ENCODE measurements at regions not wholly inside any gene's neighbourhood (a gene's known extent, or its start where the extent isn't known, plus 50 kb on each side); places are given as distances from the start of the nearest gene placed in this dataset.

GRCh38 chr10:4046030-4046429 lies 261.0 kb upstream of the KLF6 start:
- Histone ChIP-seq H3K27ac (ENCODE audit: low read depth, low read length) (no peak overlapping the region), H3K27me3 (ENCODE audit: low read length) (no peaks in the 10 kb centered on the region), H3K79me2 (ENCODE audit: insufficient read depth, low read length) (no peaks in the 10 kb centered on the region), H3K9ac (ENCODE audit: low read length) (no peak overlapping the region), H3F3A (ENCODE audit: insufficient read depth) (no peaks in the 10 kb centered on the region), H4K20me1 (ENCODE audit: low read depth, low read length) (no peaks in the 10 kb centered on the region), H3K9me2 (replicated peaks; ENCODE audit: insufficient read depth, low read length) (no peaks in the 10 kb centered on the region), H3K36me3 (ENCODE audit: low read length) (no peaks in the 10 kb centered on the region), H3K4me2 (ENCODE audit: low read depth, low read length, poor library complexity, severe bottlenecking) (no peak overlapping the region), H3K4me3 (ENCODE audit: insufficient read depth, low read length, poor library complexity, severe bottlenecking) (no peak overlapping the region), H2AFZ (ENCODE audit: low read depth, low read length, severe bottlenecking) (no peak overlapping the region), H3K9me3 (ENCODE audit: insufficient read depth, low read length) (no peaks in the 10 kb centered on the region; the same call in 1 of the 2 replicates)
- TF ChIP-seq CTCF (IDR thresholded peaks at IDR 0.05; ENCODE audit: insufficient read depth, low read length, poor library complexity, severe bottlenecking) (no peak), EZH2phosphoT487 (conservative IDR thresholded peaks at IDR 0.05; ENCODE audit: low read length) (no peak)

DNA sequence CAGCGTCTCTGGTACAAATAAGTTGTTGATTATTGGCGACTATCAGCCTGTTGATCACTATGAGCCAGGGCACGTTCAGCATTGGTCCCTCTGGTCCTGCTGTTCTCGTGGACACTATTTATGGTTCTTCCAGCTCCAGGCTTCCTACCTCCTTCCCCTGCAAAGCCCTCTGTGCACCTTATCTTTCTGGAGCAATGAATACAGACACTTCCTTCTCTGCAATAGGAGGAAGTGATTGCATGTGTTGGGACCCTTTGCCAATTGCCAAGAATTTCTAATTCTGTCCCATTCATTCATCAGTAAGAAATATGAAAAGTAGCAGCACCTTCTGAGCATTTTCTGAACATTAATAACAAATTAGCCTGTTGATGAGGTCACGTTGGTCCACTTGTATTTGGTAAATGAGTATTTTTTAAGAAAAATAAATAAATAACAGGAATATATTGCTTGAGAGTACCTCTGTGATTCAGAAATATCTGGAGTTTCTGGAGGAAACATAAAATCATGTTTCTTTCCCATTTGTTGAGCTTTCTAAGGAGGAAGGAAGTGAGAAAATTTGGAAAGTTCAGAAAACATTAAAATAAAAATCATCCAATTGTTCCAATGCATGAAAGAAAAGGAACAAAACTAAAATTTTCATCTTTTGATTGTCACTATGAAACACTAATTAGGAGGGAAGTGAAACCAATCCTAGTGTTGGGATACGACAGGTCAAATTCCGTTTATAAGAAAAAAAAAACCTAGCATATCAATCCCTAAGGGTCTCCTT lies 259.1 kb upstream of the KLF6 start:
- H3K9ac ChIP-seq (ENCODE audit: low read length): no peak overlapping the region
- no peak overlapping the region for H2AFZ ChIP-seq (ENCODE audit: low read depth, low read length, severe bottlenecking)
- no peaks in the 10 kb centered on the region for H3K27me3 ChIP-seq (ENCODE audit: low read length)
- no peaks in the 10 kb centered on the region for H3K9me2 ChIP-seq (replicated peaks; ENCODE audit: insufficient read depth, low read length)
- no peak overlapping the region for H3K4me2 ChIP-seq (ENCODE audit: low read depth, low read length, poor library complexity, severe bottlenecking)
- no peaks in the 10 kb centered on the region; the same call in 1 of the 2 replicates for H3K9me3 ChIP-seq (ENCODE audit: insufficient read depth, low read length)
- no peaks in the 10 kb centered on the region for H3F3A ChIP-seq (ENCODE audit: insufficient read depth)
- H3K27ac ChIP-seq (ENCODE audit: low read depth, low read length): no peak overlapping the region
- TF ChIP-seq EZH2phosphoT487 (conservative IDR thresholded peaks at IDR 0.05; ENCODE audit: low read length) (no peak), CTCF (IDR thresholded peaks at IDR 0.05; ENCODE audit: insufficient read depth, low read length, poor library complexity, severe bottlenecking) (no peak)
- no peak overlapping the region for H3K4me3 ChIP-seq (ENCODE audit: insufficient read depth, low read length, poor library complexity, severe bottlenecking)
- no peaks in the 10 kb centered on the region for H3K79me2 ChIP-seq (ENCODE audit: insufficient read depth, low read length)
- H3K36me3 ChIP-seq (ENCODE audit: low read length): no peaks in the 10 kb centered on the region
- H4K20me1 ChIP-seq (ENCODE audit: low read depth, low read length): no peaks in the 10 kb centered on the region

DNA sequence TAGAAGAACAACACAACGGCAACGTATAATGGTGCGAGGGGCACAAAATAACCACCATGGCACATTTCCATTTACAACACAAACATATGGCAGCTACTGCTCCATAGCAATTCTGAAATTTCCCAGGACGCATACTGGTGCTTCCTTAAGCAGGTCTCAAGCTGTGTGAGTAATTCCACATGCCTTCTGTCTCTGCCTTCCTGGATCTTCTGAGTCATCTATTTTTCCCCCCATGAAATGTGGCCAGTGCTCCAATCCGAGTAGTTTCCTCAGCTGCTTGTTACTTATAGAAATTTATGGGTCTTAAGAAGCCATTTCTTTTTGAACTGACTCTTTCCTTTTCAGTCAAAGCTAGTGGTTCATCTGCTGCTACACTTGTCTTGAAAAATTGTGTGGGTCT lies 256.6 kb upstream of the KLF6 start:
- Histone ChIP-seq H3K9ac (ENCODE audit: low read length) (no peak overlapping the region), H3K27ac (ENCODE audit: low read depth, low read length) (no peak overlapping the region), H2AFZ (ENCODE audit: low read depth, low read length, severe bottlenecking) (no peak overlapping the region), H3F3A (ENCODE audit: insufficient read depth) (no peaks in the 10 kb centered on the region), H3K36me3 (ENCODE audit: low read length) (no peaks in the 10 kb centered on the region), H3K27me3 (ENCODE audit: low read length) (no peaks in the 10 kb centered on the region), H3K4me3 (ENCODE audit: insufficient read depth, low read length, poor library complexity, severe bottlenecking) (no peak overlapping the region), H3K9me2 (replicated peaks; ENCODE audit: insufficient read depth, low read length) (no peaks in the 10 kb centered on the region), H3K9me3 (ENCODE audit: insufficient read depth, low read length) (no peaks in the 10 kb centered on the region; the same call in 1 of the 2 replicates), H3K79me2 (ENCODE audit: insufficient read depth, low read length) (no peaks in the 10 kb centered on the region), H4K20me1 (ENCODE audit: low read depth, low read length) (no peaks in the 10 kb centered on the region), H3K4me2 (ENCODE audit: low read depth, low read length, poor library complexity, severe bottlenecking) (no peak overlapping the region)
- TF ChIP-seq CTCF (IDR thresholded peaks at IDR 0.05; ENCODE audit: insufficient read depth, low read length, poor library complexity, severe bottlenecking) (no peak), EZH2phosphoT487 (conservative IDR thresholded peaks at IDR 0.05; ENCODE audit: low read length) (no peak)
